Vagina (tissue), 2 donors: ENCODE measurements at regions not wholly inside any gene's neighbourhood (a gene's known extent, or its start where the extent isn't known, plus 50 kb on each side); places are given as distances from the start of the nearest gene placed in this dataset.

Experiments used
- DNase-seq, 2 donors: peaks; one replicate each; pipeline ENCODE4 v3.0.0-alpha.2; 2017; ENCODE audit errors: extremely low spot score in 2 of 2
- H3K27ac ChIP-seq: fragments of 200-600 bp; sonication (generic); one replicate; pipeline ENCODE4 v1.5.1; 2019
- H3K27me3 ChIP-seq: fragments of 200-600 bp; sonication (generic); one replicate; pipeline ENCODE4 v1.5.1; 2019
- H3K36me3 ChIP-seq, 2 donors: fragments of 200-600 bp; sonication (generic); one replicate each; pipeline ENCODE4 v1.5.1; 2017 to 2019
- H3K4me1 ChIP-seq: fragments of 200-600 bp; sonication (generic); one replicate; pipeline ENCODE4 v1.5.1; 2019
- H3K4me3 ChIP-seq, 2 donors: fragments of 200-600 bp; sonication (generic); 1 replicate in 1 of 2; 2 replicates in 1 of 2; pipeline ENCODE4 v1.5.1; 2016 to 2019
- H3K9me3 ChIP-seq: fragments of 200-600 bp; sonication (generic); one replicate; pipeline ENCODE4 v1.5.1; 2019
- CTCF ChIP-seq, 3 experiments: fragments of 450-650 bp in 2 of 3; fragments of 200-600 bp in 1 of 3; sonication (generic) in 1 of 3; IDR thresholded peaks; one replicate each; pipeline ENCODE4 v1.5.1; 2017 to 2019; ENCODE audit warnings: antibody characterized with exemption in 3 of 3, mild to moderate bottlenecking in 2 of 3, moderate library complexity in 2 of 3
- POLR2A ChIP-seq, 2 donors: fragments of 450-650 bp; IDR thresholded peaks; one replicate each; pipeline ENCODE4 v1.6.1; 2017; ENCODE audit warnings: antibody characterized with exemption in 2 of 2, mild to moderate bottlenecking in 2 of 2, moderate library complexity in 2 of 2
- POLR2AphosphoS5 ChIP-seq, 2 donors: sonication (generic); formaldehyde crosslinking; IDR thresholded peaks; one replicate each; pipeline ENCODE4 v1.9.0; 2017; ENCODE audit warnings: antibody characterized with exemption in 2 of 2, mild to moderate bottlenecking in 2 of 2, low read depth in 1 of 2; ENCODE audit not compliant: insufficient read depth in 1 of 2
- intact Hi-C: fragments of 100-400 bp; cut with DNase I; formaldehyde crosslinking; loops from one replicate; pipeline ENCODE4 v1.15.1; 2023

GRCh38 chr17:34171245-34171818, 83.8 kb upstream of the CCL2 start:
- Histone ChIP-seq H3K27me3 (no peaks in the 10 kb centered on the region), H3K27ac (no peak overlapping the region), H3K4me3 (no peak overlapping the region), H3K36me3 (no peaks in the 10 kb centered on the region), H3K4me1 (no peaks in the 10 kb centered on the region), H3K9me3 (no peaks in the 10 kb centered on the region)
- DNase-seq = no peak
- intact Hi-C loops = no loop called here
- TF ChIP-seq POLR2AphosphoS5 (IDR thresholded peaks at IDR 0.05; ENCODE audit: insufficient read depth in 1 of 2, low read depth in 1 of 2) = no peak
- peak in 2 of 3 experiments; percentile 42 to 63 for TF ChIP-seq CTCF (IDR thresholded peaks at IDR 0.05)

- Histone ChIP-seq H3K4me1 (peaks cover 5% of the 10 kb centered on the region), H3K9me3 (no peaks in the 10 kb centered on the region), H3K4me3 (no peak overlapping the region), H3K36me3 (no peaks in the 10 kb centered on the region), H3K27ac (no peak overlapping the region), H3K27me3 (no peaks in the 10 kb centered on the region)
- TF ChIP-seq POLR2AphosphoS5 (IDR thresholded peaks at IDR 0.05; ENCODE audit: insufficient read depth in 1 of 2, low read depth in 1 of 2) = no peak
- no peak for TF ChIP-seq POLR2A (IDR thresholded peaks at IDR 0.05)
- TF ChIP-seq CTCF (IDR thresholded peaks at IDR 0.05) = no peak
- intact Hi-C loops = no loop called here
- no peak for DNase-seq
These were observed 82.6 kb upstream of the CCL2 start for GRCh38 chr17:34172390-34172918.

- Histone ChIP-seq H3K4me3 (no peak overlapping the region), H3K27ac (no peak overlapping the region), H3K27me3 (no peaks in the 10 kb centered on the region), H3K36me3 (no peaks in the 10 kb centered on the region), H3K9me3 (no peaks in the 10 kb centered on the region), H3K4me1 (peaks cover 7% of the 10 kb centered on the region)
- no peak for TF ChIP-seq POLR2A (IDR thresholded peaks at IDR 0.05)
- TF ChIP-seq CTCF (IDR thresholded peaks at IDR 0.05) = no peak
- no peak for TF ChIP-seq POLR2AphosphoS5 (IDR thresholded peaks at IDR 0.05; ENCODE audit: insufficient read depth in 1 of 2, low read depth in 1 of 2)
- no peak for DNase-seq
- intact Hi-C loops = no loop called here
These were observed 81.8 kb upstream of the CCL2 start for GRCh38 chr17:34173241-34173640.

GRCh38 chr17:34174496-34174895, 80.6 kb upstream of the CCL2 start:
- intact Hi-C loops = no loop called here
- Histone ChIP-seq H3K9me3 (no peaks in the 10 kb centered on the region), H3K27me3 (no peaks in the 10 kb centered on the region), H3K36me3 (no peaks in the 10 kb centered on the region), H3K4me1 (peaks cover 7% of the 10 kb centered on the region), H3K4me3 (no peak overlapping the region), H3K27ac (no peak overlapping the region)
- TF ChIP-seq POLR2AphosphoS5 (IDR thresholded peaks at IDR 0.05; ENCODE audit: insufficient read depth in 1 of 2, low read depth in 1 of 2) = no peak
- TF ChIP-seq POLR2A (IDR thresholded peaks at IDR 0.05) = no peak
- no peak for TF ChIP-seq CTCF (IDR thresholded peaks at IDR 0.05)
- no peak for DNase-seq

GRCh38 chr17:34176440-34176839, 78.6 kb upstream of the CCL2 start:
- Histone ChIP-seq H3K36me3 (no peaks in the 10 kb centered on the region), H3K27ac (no peak overlapping the region), H3K4me3 (no peak overlapping the region), H3K27me3 (no peaks in the 10 kb centered on the region), H3K9me3 (no peaks in the 10 kb centered on the region), H3K4me1 (peaks cover 7% of the 10 kb centered on the region)
- intact Hi-C loops = no loop called here
- no peak for DNase-seq
- TF ChIP-seq POLR2A (IDR thresholded peaks at IDR 0.05) = no peak
- TF ChIP-seq CTCF (IDR thresholded peaks at IDR 0.05) = no peak
- TF ChIP-seq POLR2AphosphoS5 (IDR thresholded peaks at IDR 0.05; ENCODE audit: insufficient read depth in 1 of 2, low read depth in 1 of 2) = no peak
